Activated naive CD8-positive, alpha-beta T cell treated with anti-CD3 and anti-CD28 coated beads, Interleukin-2, amount 50 U/mL, for 16 hours (primary cell): ENCODE measurements at regions not wholly inside any gene's neighbourhood (a gene's known extent, or its start where the extent isn't known, plus 50 kb on each side); places are given as distances from the start of the nearest gene placed in this dataset.
"Not testable (repeated sequence)": the region's sequence is repeated elsewhere in the genome, so short reads cannot be mapped to it uniquely, and the experiment has no call there.

Source experiments
- DNase-seq: peaks from one replicate; pipeline ENCODE4 v3.0.0-alpha.2; 2020; ENCODE audit warnings: low read depth, low spot score

- no peak for DNase-seq
These were observed 187.0 kb downstream of the CARTPT start for GRCh38 chr5:71905834-71906711.

DNA sequence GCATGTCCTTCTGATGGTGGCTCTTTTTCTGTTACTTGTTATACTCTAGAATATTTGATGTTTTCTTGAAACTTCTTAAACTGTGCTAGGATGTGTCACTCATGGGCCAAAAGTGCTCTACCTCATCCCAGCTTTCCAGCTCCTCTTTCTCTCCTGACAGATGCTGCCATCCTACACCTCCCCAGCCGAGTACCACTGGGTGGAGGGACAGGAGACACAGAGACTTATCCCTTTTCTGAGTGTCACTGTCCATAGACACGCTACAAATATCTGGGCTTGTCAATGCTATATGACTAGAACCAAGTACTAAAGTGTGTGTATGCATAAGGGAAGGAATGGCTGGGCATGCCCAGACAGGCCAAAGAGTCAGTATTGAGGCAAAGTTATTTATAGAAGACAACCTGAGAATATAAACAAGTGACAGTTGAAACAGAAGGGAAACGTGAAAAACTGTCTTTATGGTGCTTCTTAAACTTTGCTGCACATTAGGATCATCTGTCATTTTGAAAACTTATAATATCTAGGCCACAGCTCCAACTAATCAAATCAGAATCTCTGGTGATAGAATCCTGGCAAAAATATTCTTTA lies 188.0 kb downstream of the CARTPT start:
- no peak for DNase-seq

DNA sequence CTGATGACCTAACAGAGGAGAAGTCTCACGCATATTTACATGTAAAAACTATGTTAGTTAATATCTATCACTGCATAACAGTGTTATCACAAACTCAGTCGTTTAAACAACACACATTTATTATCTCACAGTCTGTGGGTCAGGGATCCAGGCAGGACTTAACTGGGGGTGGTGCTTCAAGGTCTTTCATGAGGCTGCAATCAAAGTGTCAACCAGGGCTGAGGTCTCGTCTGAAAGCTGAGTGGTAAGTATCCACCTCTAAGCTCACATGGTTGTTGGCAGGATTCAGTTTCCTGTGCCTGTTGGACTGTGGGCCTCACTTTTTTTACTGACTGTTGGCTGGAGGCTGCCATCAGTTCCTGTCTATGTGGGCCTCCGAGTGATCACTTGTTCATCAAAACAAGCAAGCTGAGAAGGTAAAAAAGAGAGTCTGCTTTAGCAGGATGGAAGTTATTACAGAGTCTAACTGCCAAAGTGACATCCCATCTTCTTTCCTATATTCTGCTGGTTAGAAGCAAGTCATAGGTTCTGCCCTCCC lies 188.6 kb downstream of the CARTPT start:
- DNase-seq = no peak

DNA sequence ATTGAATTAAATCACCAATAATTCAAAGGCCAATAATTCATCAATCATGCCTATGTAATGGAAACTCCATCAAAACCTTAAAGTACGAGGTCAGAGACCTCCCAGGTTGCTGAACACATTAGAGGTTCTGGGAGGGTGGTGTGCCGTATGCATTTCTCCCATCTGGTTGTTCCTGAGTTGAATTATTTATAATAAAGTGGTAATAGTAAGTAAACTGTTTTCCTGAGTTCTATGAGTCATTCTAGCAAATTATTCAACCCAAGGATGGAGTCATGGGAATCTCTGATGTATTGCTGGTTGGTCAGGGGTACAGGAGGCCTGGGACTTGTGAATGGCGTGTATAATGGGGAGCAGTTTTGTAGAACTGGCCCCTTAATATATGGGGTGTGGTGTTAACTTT lies 191.7 kb downstream of the CARTPT start:
- no peak for DNase-seq

GRCh38 chr5:71912021-71912420 lies 192.9 kb downstream of the CARTPT start:
- no peak for DNase-seq

DNA sequence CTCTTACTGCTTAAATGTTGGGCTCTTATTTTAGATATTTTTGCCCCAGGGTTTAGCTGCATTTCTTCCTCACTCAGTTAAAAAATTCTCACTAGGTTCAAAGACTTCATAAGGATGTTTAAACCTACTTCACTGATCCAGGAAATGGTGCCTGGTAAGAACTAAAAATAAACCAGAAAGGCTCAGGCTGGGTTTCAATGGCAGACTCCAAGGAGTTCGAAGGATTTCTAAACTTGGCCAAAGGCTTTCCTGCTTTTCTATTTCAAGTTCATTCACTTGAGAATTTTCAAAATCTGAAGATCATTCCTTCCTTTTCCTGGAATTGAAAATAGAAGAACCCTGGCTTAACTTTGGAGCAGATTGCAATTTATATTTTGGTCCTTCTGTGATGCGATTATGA lies 193.0 kb upstream of the MAP1B start:
- DNase-seq = no peak

DNA sequence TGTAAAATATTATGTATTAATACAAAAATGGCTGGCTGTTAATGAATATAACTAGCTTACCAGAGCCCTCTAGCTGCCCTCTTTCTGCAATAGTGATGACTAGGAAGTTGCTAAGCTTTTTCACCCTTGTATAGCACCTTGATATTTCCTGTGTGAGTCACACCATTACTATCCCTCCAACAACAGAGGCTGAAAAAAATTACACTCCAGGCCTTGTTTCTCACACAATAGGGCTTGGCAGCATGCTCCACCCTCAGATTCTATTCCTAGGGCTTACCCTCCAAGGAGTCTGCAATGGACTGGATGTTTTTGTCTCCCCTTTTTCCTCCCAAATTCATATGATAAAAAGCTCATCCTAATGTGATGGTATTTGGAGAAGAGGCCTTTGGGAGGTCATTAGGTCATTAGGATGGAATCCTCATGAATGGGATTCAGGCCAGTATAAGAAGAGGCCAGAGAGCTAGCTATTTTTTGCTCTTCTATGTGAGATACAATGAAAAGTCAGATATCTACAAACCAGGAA lies 184.6 kb upstream of the MAP1B start:
- DNase-seq = no peak

DNA sequence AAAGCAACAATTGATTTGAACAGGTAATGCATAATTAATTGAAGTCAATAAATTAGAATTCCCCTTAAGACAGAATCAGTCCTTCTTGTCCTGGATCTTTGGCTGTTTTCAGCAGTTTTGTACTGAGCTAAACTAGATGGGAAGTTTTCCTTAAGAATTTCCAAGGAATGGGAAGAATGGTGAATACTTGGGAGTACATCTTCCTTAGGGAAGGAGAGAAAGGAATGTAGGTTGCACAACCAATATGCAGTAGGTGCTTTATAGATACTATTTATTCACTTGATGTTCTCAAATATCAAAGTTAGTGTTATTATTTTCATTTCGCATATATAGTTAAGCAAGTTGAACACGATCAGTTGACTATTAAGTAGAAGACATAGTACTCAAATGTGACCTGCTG lies 183.5 kb upstream of the MAP1B start:
- no peak for DNase-seq

DNA sequence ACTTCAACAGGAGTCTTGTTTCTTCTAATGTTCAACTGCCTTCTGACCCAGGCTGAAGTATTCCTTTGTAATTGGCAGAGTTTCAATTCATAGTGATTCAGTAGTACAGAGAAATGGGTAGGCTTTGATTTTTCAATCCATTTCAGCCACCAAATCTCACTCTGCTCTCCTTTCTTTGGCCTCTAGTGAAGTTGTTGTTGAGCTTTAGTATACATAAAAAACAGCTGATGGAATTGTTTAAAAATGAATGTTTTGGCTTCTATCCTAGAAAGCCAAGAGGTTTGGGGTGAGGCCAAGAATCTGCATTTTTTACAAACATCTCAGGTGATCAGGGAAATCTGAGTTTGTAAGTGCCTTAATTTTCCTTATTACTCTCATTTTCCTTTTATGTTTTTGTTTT lies 182.9 kb upstream of the MAP1B start:
- DNase-seq = no peak

GRCh38 chr5:71924980-71925379 lies 182.3 kb upstream of the MAP1B start:
- no peak for DNase-seq

DNA sequence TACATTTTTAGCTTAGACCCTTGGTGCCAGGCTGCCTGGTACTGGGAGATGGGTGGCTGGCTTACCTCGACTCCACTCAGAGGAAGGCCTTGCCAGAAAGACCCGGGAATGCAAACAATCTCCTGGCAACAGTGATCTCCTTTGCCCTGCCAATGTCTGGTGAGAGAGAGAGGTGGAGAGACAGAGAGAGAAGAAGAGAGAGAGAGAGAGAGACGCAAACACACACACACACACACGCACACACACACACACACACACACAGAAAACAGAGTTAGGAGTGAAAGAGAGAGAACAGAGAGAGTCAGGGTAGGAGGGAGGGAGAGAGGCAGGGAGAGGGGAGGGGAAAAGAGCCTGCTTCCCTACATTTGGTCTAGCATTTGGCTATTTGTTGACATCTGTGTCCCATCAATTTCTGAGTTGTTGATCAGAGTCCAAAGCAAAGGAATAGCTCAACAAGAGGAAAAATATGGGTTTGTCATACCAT lies 181.6 kb upstream of the MAP1B start:
- DNase-seq = no peak

- no peak for DNase-seq
These were observed 178.3 kb upstream of the MAP1B start for GRCh38 chr5:71929003-71929402.

- DNase-seq = not testable (repeated sequence)
These were observed 176.7 kb upstream of the MAP1B start for GRCh38 chr5:71930554-71930953.

DNA sequence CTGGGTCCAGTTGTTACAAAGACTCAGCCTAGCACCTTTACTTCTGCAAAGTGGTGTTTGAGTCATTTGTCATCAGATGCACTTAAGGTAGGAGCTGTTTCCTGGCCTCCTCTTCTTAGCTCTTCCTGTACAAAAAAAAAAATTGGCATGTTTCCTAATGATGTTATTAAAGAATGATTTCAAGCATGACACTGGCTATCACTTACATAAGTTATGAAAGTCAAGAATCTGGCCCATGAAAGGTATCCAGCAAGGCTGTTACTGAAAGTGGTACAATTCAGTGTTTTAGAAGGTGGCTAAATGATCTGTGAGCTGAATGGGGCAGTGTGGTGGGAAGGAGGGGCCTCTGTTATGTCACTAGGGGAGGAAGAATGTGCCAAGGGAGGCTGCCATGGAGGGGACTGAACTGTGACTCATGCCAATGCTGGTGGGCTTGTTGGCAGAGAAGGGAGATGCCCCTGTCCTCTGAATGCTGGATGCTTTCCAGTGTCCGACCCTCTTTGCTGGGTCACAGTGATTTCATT lies 175.1 kb upstream of the MAP1B start:
- DNase-seq = no peak

DNA sequence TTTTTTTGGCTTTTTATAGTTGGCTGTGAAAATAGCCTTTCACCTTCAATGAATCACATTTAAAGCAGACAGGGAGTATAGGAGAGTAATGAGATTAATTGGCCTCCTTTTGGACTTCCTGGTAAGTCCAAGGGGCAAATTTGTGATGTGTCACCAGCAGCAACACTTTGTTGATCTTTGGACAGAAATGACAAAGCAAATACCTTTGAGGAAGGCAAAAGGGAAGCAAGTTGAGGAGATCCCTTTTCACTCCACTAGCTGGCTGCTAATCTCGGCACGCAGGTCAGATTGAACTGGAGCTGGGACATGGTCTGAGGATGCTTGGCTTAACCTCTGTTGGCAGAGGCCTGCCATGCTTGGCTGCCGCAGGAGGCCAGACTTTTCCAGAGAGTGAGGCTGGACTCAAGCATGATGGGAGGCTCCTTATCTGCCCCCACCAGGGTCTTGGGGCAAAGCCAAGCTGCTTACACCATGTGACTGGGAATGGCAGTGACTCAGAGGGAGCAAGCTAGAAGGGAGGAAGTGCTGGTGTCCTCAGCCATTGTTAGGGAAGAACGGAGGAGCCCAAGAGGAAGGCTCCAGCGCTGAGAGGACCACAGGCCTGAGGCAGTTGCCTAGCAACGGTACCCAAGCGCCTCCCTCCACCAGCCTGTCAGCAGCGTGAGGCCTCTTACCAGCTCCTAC lies 174.5 kb upstream of the MAP1B start:
- DNase-seq = no peak

DNA sequence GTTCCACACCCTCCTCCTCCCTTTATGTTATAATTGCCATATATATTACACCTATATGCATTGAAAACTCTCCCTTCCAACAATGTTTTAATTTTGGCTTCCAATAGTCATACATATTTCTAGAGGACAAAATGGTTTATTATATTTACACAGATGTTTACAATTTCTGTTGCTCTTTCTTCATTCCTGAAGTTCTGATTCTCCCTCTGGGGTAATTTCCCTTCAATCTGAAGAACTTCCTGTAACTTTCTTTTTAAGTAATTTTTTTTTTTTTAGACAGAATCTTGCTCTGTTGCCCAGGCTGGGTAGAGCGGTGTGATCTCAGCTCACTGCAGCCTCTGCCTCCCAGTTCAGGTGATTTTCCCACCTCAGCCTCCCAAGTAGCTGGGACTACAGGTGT lies 173.0 kb upstream of the MAP1B start:
- DNase-seq = no peak

DNA sequence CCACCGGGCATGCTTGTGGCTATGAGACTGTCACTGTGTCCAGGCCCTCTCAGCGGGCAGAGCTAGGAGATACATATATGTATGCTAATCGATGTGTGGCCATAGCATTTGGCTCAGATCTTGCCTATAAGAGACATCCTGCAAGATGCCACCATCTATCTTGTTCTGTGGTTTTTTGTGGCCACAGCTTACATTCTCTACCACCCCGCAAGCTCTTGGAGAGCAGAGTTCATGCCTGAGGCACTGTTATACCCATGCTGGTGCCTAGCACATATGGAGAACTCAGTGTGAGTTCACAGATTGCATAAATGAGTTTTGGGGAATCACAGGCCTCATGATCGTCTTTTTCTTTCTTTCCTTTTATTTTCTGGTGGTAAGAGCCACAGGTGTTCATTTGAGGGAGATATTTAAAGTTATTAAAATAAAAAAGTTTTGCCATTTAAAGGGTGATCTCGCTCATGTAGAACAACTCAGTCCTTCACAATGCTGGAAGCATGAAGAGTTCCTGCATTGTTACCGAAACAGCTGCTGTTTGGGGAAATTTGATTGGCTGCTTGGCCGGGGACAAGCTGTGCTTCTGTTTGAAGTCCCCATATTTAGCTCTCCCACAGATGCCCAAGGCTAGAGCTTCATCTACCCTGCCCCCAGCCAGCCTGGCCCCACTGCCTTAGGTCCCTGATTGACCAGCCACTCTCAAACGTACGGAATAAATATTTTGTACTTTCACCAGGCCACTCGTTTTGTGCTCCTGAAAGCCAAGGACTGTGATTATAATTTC lies 169.2 kb upstream of the MAP1B start:
- no peak for DNase-seq

GRCh38 chr5:71938895-71939294 lies 168.4 kb upstream of the MAP1B start:
- DNase-seq = no peak

GRCh38 chr5:71939452-71940230 lies 167.6 kb upstream of the MAP1B start:
- DNase-seq = no peak

- DNase-seq = no peak
These were observed 163.4 kb upstream of the MAP1B start for GRCh38 chr5:71943874-71944273.
